K562 (cell line): ENCODE measurements at regions not wholly inside any gene's neighbourhood (a gene's known extent, or its start where the extent isn't known, plus 50 kb on each side); places are given as distances from the start of the nearest gene placed in this dataset.

Experiments used
- ATAC-seq: fragments of 200-7000 bp; cut with Tn5 transposase; 3 replicates; pipeline ENCODE4 v1.9.1; 2020; ENCODE audit warnings: moderate library complexity
- BruUV-seq: library from RNA; stranded (reverse); fragments of 400-500 nt; replicated peaks from 2 replicates; lab custom pipeline; 2021; lab: Mats Ljungman, UMichigan
- CTCF ChIA-PET: fragments of 300-600 bp; formaldehyde crosslinking; extraction: SDS; loops from one replicate; lab custom pipeline; 2021; ENCODE audit warnings: low intra/inter-chr PET ratio; lab: Yijun Ruan, JAX
- POLR2A ChIA-PET: fragments of 300-600, 350-650 bp; sonication (Branson Sonifier 250); formaldehyde crosslinking; extraction: SDS; loops from one replicate; lab custom pipeline; 2021; ENCODE audit warnings: antibody characterized with exemption, inconsistent platforms; lab: Yijun Ruan, JAX
- DNase-seq, 4 experiments: peaks; one replicate each; pipeline versions ENCODE4 v3.0.0 to v3.0.0-alpha.2; 2011 to 2018; ENCODE audit warnings: low spot score in 3 of 4, mixed read lengths in 3 of 4; ENCODE audit errors: extremely low read depth in 1 of 4
- FAIRE-seq: peaks from 2 replicates; lab custom pipeline; 2011; peaks lifted over from hg19 to GRCh38; lab: Jason Lieb, UNC
- H2AFZ ChIP-seq: 2 replicates; pipeline ENCODE4 v1.6.0; 2011; ENCODE audit warnings: low read depth, low read length, control low read depth, inconsistent platforms
- H3K27ac ChIP-seq: fragments of 200-600 bp; 3 replicates; pipeline ENCODE4 v1.8.0; 2011; ENCODE audit warnings: low read depth, mild to moderate bottlenecking, control low read depth, inconsistent platforms, low read length, moderate library complexity, mixed read lengths; ENCODE audit errors: extremely low read depth
- H3K27me3 ChIP-seq, 2 experiments: fragments of 300-600 bp in 1 of 2; 2 replicates in 1 of 2; 3 replicates in 1 of 2; pipeline versions ENCODE4 v1.6.0 to v1.8.0; 2011; ENCODE audit warnings: inconsistent platforms in 2 of 2, low read length in 2 of 2, mild to moderate bottlenecking in 1 of 2, mixed read lengths in 1 of 2, moderate library complexity in 1 of 2; ENCODE audit not compliant: control insufficient read depth in 2 of 2, insufficient read depth in 2 of 2
- H3K36me3 ChIP-seq: fragments of 300-600 bp; 3 replicates; pipeline ENCODE4 v1.8.0; 2011; ENCODE audit warnings: mild to moderate bottlenecking, low read length, inconsistent platforms; ENCODE audit not compliant: control insufficient read depth, insufficient read depth
- H3K4me1 ChIP-seq, 2 experiments: fragments of 200-600 bp in 1 of 2; replicated peaks in 1 of 2; 2 replicates in 1 of 2; 3 replicates in 1 of 2; pipeline versions ENCODE4 v1.5.1 to v1.8.0; 2011; ENCODE audit warnings: inconsistent platforms in 2 of 2, low read length in 2 of 2, mild to moderate bottlenecking in 1 of 2, mixed read lengths in 1 of 2, moderate library complexity in 1 of 2; ENCODE audit not compliant: control insufficient read depth in 2 of 2, insufficient read depth in 2 of 2
- H3K4me2 ChIP-seq: 2 replicates; pipeline ENCODE4 v1.6.1; 2011; ENCODE audit warnings: low read length, control low read depth, inconsistent platforms, mixed read lengths; ENCODE audit not compliant: insufficient read depth
- H3K4me3 ChIP-seq: fragments of 200-600 bp; sonication (generic), shearing (Covaris generic); 2 replicates; pipeline ENCODE4 v1.5.1; 2016; ENCODE audit warnings: control low read depth, inconsistent platforms
- H3K79me2 ChIP-seq: fragments of 200-600 bp; 3 replicates; pipeline ENCODE4 v1.8.0; 2011; ENCODE audit warnings: low read length, inconsistent platforms; ENCODE audit not compliant: control insufficient read depth, insufficient read depth
- H3K9ac ChIP-seq, 2 experiments: 2 replicates each; pipeline versions ENCODE4 v1.6.0 to v1.6.1; 2011; ENCODE audit warnings: low read depth in 2 of 2, low read length in 2 of 2, control low read depth in 1 of 2, inconsistent platforms in 1 of 2, mild to moderate bottlenecking in 1 of 2, mixed read lengths in 1 of 2; ENCODE audit not compliant: insufficient read depth in 1 of 2
- H3K9me1 ChIP-seq: one replicate; pipeline ENCODE4 v1.6.0; 2011; ENCODE audit warnings: inconsistent platforms, mild to moderate bottlenecking, low read length, moderate library complexity; ENCODE audit not compliant: control insufficient read depth, insufficient read depth
- H3K9me3 ChIP-seq: replicated peaks from 2 replicates; pipeline ENCODE4 v1.5.1; 2011; ENCODE audit warnings: low read depth, low read length, inconsistent platforms; ENCODE audit not compliant: control insufficient read depth, insufficient read depth
- H4K20me1 ChIP-seq: replicated peaks from 2 replicates; pipeline ENCODE4 v1.6.1; 2011; ENCODE audit warnings: low read length, inconsistent platforms, mixed read lengths; ENCODE audit not compliant: control insufficient read depth, insufficient read depth
- CBX3 ChIP-seq, 2 experiments: IDR thresholded peaks; 1 replicate in 1 of 2; 2 replicates in 1 of 2; pipeline ENCODE4 v1.6.1; 2012; ENCODE audit warnings: inconsistent platforms in 2 of 2, low read length in 2 of 2, borderline replicate concordance in 1 of 2, control low read depth in 1 of 2
- CC2D1A ChIP-seq: fragments of 450-650 bp; IDR thresholded peaks from 2 replicates; pipeline ENCODE4 v1.6.1; 2017; ENCODE audit warnings: mild to moderate bottlenecking
- ELF1 ChIP-seq: fragments of 200-800 bp; sonication (Bioruptor generic); IDR thresholded peaks from 2 replicates; pipeline ENCODE4 v1.6.1; 2016; ENCODE audit warnings: missing genetic modification characterization, missing compliant biosample characterization
- EZH2 ChIP-seq: IDR thresholded peaks from 2 replicates; pipeline ENCODE4 v1.6.1; 2012; ENCODE audit warnings: low read depth, mild to moderate bottlenecking, inconsistent platforms, low read length, borderline replicate concordance
- HEY1 ChIP-seq: fragments of 250-450 bp; sonication (Bioruptor Pico); IDR thresholded peaks from 2 replicates; pipeline ENCODE4 v1.5.0; 2020; ENCODE audit warnings: mild to moderate bottlenecking, moderate library complexity, borderline replicate concordance
- MAZ ChIP-seq, 2 experiments: fragments of 450-650 bp in 1 of 2; sonication (generic) in 1 of 2; formaldehyde crosslinking; IDR thresholded peaks in 1 of 2; conservative IDR thresholded peaks in 1 of 2; 2 replicates each; pipeline versions ENCODE4 v1.4.0 to v1.5.0; 2020; ENCODE audit warnings: mild to moderate bottlenecking in 1 of 2, missing genetic modification reagents in 1 of 2
- MYC ChIP-seq, 2 experiments: fragments of 250-450 bp in 1 of 2; sonication (Bioruptor Pico) in 1 of 2; IDR thresholded peaks; 2 replicates each; pipeline versions ENCODE4 v1.5.1 to v1.6.1; 2012 to 2021; ENCODE audit warnings: low read depth in 2 of 2, borderline replicate concordance in 1 of 2, improper control_type of control experiment in 1 of 2, low read length in 1 of 2, mild to moderate bottlenecking in 1 of 2, moderate library complexity in 1 of 2
- POLR2H ChIP-seq: IDR thresholded peaks from 2 replicates; pipeline ENCODE4 v1.6.1; 2016; ENCODE audit warnings: missing genetic modification characterization, low read depth, mild to moderate bottlenecking, control low read depth, missing compliant biosample characterization, moderate library complexity
- PTBP1 ChIP-seq: fragments of 200-400 bp; formaldehyde crosslinking; IDR thresholded peaks from 2 replicates; pipeline ENCODE4 v1.6.1; 2017; ENCODE audit warnings: low read depth, low read length
- RBM17 ChIP-seq: fragments of 200-400 bp; formaldehyde crosslinking; IDR thresholded peaks from 2 replicates; pipeline ENCODE4 v1.6.1; 2017; ENCODE audit warnings: low read depth, mild to moderate bottlenecking, low read length, borderline replicate concordance
- TEAD2 ChIP-seq: fragments of 450-650 bp; IDR thresholded peaks from 2 replicates; pipeline ENCODE4 v1.6.1; 2016; ENCODE audit warnings: missing genetic modification characterization, control low read depth, missing compliant biosample characterization
- ZNF197 ChIP-seq: fragments of 200-800 bp; sonication (Bioruptor generic); IDR thresholded peaks from 2 replicates; pipeline ENCODE4 v1.6.1; 2016; ENCODE audit warnings: low read depth, missing genetic modification characterization, missing compliant biosample characterization
- ZNF347 ChIP-seq: fragments of 450-650 bp; formaldehyde crosslinking; IDR thresholded peaks from 2 replicates; pipeline ENCODE4 v1.4.0; 2020; ENCODE audit warnings: low read depth, mild to moderate bottlenecking, moderate library complexity
- WGBS: fragments of 100-300 bp; shearing (Covaris generic); methylation state at CpG from one replicate; pipeline ENCODE4 v1.1.6; 2016; ENCODE audit warnings: low coverage, mixed read lengths; ENCODE audit not compliant: insufficient coverage; ENCODE audit errors: missing lambda C conversion rate; 5-methylcytosine and 5-hydroxymethylcytosine counted together
- in situ Hi-C: fragments of 300-500 bp; cut with MboI; formaldehyde crosslinking; loops from 4 replicates; pipeline ENCODE4 v1.15.0; 2018; ENCODE audit warnings: inconsistent platforms, mixed read lengths
- intact Hi-C: fragments of 100-400 bp; cut with micrococcal nuclease; formaldehyde crosslinking; loops from 2 replicates; pipeline ENCODE4 v1.14.2; 2022
- TF ChIP-seq, protein P1 (sequence below): fragments of 450-650 bp; formaldehyde crosslinking; IDR thresholded peaks from 2 replicates; pipeline ENCODE4 v1.4.0; 2020; ENCODE audit warnings: mild to moderate bottlenecking, moderate library complexity
- TF ChIP-seq, protein P2 (sequence below): fragments of 250-450 bp; sonication (Bioruptor Pico); IDR thresholded peaks from 2 replicates; pipeline ENCODE4 v1.5.0; 2021; ENCODE audit warnings: mild to moderate bottlenecking, borderline replicate concordance
- TF ChIP-seq, protein P3 (sequence below): fragments of 450-650 bp; IDR thresholded peaks from 2 replicates; pipeline ENCODE4 v1.6.1; 2016; ENCODE audit warnings: low read depth, mild to moderate bottlenecking, moderate library complexity
- TF ChIP-seq, protein P4 (sequence below): fragments of 250-450 bp; sonication (Bioruptor Pico); IDR thresholded peaks from 2 replicates; pipeline ENCODE4 v1.9.0; 2021; ENCODE audit warnings: mild to moderate bottlenecking

DNA sequence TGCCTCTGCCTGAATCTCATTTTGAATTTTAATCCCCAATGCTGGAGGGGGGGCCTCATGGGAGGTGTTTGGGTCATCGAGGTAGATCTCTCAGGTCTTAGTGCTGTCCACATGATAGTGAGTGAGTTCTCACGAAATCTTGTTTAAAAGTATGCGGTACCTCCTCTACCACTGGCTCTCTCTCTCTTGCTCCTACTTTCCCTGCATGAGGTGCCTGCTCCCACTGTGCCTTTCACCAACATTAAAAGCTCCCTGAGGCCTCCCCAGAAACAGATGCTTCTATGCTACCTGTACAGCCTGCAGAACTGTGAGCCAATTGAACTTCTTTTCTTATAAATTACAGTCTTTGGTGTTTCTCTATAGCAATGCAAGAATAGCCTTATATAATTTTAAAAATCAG is 560.7 kb upstream of the CPEB2 start (continued):
- TF ChIP-seq ZNF347 (CRISPR knock-in tag) (no peak), HEY1 (CRISPR knock-in tag) (no peak), MYC (IDR thresholded peaks at IDR 0.05; ENCODE audit: low read depth, low read length) (no peak), MYC (CRISPR knock-in tag; IDR thresholded peaks at IDR 0.05; ENCODE audit: borderline replicate concordance, low read depth) (no peak)

DNA sequence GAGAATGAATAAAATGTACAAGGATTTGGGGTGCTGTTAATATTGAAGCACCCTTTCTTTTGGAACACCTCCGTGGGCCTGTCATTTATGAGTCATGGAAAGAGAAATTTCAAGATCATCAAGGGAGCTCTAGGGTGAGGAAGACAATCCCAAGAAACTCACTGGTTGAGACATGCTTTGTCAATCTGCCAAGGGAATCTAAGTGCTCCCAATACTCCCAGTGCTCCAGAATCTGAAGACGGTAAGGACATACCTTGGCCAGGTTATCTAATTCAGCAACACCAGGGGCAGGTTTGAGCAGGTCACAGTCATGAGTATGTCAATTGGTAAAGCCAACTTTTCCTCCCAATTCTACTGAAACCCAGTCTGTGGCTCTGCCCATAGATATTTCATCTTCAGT is 556.4 kb upstream of the CPEB2 start:
- H2AFZ ChIP-seq = no peak overlapping the region
- no peaks in the 10 kb centered on the region for H3K36me3 ChIP-seq
- no peak overlapping the region for H3K4me2 ChIP-seq
- no peak for DNase-seq
- H3K9me1 ChIP-seq = no peaks in the 10 kb centered on the region
- H3K79me2 ChIP-seq = no peaks in the 10 kb centered on the region
- no TSS peak for BruUV-seq
- H3K27me3 ChIP-seq = no peaks in the 10 kb centered on the region
- no peak overlapping the region for H3K27ac ChIP-seq
- in situ Hi-C loops (no loop called here), intact Hi-C loops (no loop called here)
- H3K9me3 ChIP-seq = no peaks in the 10 kb centered on the region; the same call in 1 of the 2 replicates
- no peak overlapping the region for H3K4me3 ChIP-seq
- no peak for FAIRE-seq
- ChIA-PET CTCF (no interaction called here), POLR2A (no interaction called here)
- H3K9ac ChIP-seq = no peak overlapping the region
- no peak for ATAC-seq
- H3K4me1 ChIP-seq = no peaks in the 10 kb centered on the region
- no peaks in the 10 kb centered on the region for H4K20me1 ChIP-seq
- 4% methylated on average over 2 of the region's 2 CpGs for WGBS
- TF ChIP-seq ZNF197 (CRISPR knock-in tag) = no peak
- TF ChIP-seq TEAD2 (tag) = no peak
- TF ChIP-seq, protein P1, sequence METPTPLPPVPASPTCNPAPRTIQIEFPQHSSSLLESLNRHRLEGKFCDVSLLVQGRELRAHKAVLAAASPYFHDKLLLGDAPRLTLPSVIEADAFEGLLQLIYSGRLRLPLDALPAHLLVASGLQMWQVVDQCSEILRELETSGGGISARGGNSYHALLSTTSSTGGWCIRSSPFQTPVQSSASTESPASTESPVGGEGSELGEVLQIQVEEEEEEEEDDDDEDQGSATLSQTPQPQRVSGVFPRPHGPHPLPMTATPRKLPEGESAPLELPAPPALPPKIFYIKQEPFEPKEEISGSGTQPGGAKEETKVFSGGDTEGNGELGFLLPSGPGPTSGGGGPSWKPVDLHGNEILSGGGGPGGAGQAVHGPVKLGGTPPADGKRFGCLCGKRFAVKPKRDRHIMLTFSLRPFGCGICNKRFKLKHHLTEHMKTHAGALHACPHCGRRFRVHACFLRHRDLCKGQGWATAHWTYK (CRISPR knock-in tag) = no peak
- TF ChIP-seq CC2D1A = no peak
- no peak for TF ChIP-seq PTBP1
- no peak for TF ChIP-seq CBX3 (IDR thresholded peaks at IDR 0.05; ENCODE audit: borderline replicate concordance in 1 of 2, low read length in 2 of 2)
- TF ChIP-seq, protein P2, sequence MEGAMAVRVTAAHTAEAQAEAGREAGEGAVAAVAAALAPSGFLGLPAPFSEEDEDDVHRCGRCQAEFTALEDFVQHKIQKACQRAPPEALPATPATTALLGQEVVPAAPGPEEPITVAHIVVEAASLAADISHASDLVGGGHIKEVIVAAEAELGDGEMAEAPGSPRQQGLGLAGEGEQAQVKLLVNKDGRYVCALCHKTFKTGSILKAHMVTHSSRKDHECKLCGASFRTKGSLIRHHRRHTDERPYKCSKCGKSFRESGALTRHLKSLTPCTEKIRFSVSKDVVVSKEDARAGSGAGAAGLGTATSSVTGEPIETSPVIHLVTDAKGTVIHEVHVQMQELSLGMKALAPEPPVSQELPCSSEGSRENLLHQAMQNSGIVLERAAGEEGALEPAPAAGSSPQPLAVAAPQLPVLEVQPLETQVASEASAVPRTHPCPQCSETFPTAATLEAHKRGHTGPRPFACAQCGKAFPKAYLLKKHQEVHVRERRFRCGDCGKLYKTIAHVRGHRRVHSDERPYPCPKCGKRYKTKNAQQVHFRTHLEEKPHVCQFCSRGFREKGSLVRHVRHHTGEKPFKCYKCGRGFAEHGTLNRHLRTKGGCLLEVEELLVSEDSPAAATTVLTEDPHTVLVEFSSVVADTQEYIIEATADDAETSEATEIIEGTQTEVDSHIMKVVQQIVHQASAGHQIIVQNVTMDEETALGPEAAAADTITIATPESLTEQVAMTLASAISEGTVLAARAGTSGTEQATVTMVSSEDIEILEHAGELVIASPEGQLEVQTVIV (CRISPR knock-in tag) = no peak
- no peak for TF ChIP-seq POLR2H (tag)
- TF ChIP-seq ELF1 = no peak
- no peak for TF ChIP-seq MAZ (CRISPR knock-in tag; conservative IDR thresholded peaks at IDR 0.05 in 1 of 2, IDR thresholded peaks at IDR 0.05 in 1 of 2)
- TF ChIP-seq, protein P3, sequence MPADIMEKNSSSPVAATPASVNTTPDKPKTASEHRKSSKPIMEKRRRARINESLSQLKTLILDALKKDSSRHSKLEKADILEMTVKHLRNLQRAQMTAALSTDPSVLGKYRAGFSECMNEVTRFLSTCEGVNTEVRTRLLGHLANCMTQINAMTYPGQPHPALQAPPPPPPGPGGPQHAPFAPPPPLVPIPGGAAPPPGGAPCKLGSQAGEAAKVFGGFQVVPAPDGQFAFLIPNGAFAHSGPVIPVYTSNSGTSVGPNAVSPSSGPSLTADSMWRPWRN = no peak
- no peak for TF ChIP-seq RBM17
- no peak for TF ChIP-seq EZH2
- TF ChIP-seq, protein P4, sequence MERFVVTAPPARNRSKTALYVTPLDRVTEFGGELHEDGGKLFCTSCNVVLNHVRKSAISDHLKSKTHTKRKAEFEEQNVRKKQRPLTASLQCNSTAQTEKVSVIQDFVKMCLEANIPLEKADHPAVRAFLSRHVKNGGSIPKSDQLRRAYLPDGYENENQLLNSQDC (CRISPR knock-in tag) = no peak
